MCF 10A (cell line): ENCODE measurements at regions not wholly inside any gene's neighbourhood (a gene's known extent, or its start where the extent isn't known, plus 50 kb on each side); places are given as distances from the start of the nearest gene placed in this dataset.

Source experiments
- BruUV-seq: library from RNA; stranded (reverse); fragments of 400-500 nt; replicated peaks from 2 replicates; lab custom pipeline; 2021; lab: Mats Ljungman, UMichigan
- CTCF ChIA-PET: fragments of 300-600 bp; sonication (Branson Sonifier 250); formaldehyde crosslinking; extraction: SDS; loops from one replicate; lab custom pipeline; 2021; ENCODE audit warnings: antibody characterized with exemption, inconsistent platforms; lab: Yijun Ruan, JAX
- POLR2A ChIA-PET: fragments of 300-600, 350-650 bp; sonication (Branson Sonifier 250); formaldehyde crosslinking; extraction: SDS; loops from one replicate; lab custom pipeline; 2020; ENCODE audit warnings: antibody characterized with exemption, inconsistent platforms; lab: Yijun Ruan, JAX
- DNase-seq: peaks from one replicate; pipeline ENCODE4 v3.0.0-alpha.2; 2018; ENCODE audit not compliant: unreplicated experiment
- H3K27ac Mint-ChIP-seq: one replicate; pipeline ENCODE4 v1.8.0; 2022; ENCODE audit warnings: mild to moderate bottlenecking, low read depth, mixed read lengths; ENCODE audit not compliant: unreplicated experiment
- H3K27me3 Mint-ChIP-seq: one replicate; pipeline ENCODE4 v1.8.0; 2022; ENCODE audit warnings: mixed read lengths; ENCODE audit not compliant: insufficient read depth, unreplicated experiment
- H3K36me3 Mint-ChIP-seq: one replicate; pipeline ENCODE4 v1.8.0; 2022; ENCODE audit warnings: mild to moderate bottlenecking, moderate library complexity, mixed read lengths; ENCODE audit not compliant: insufficient read depth, unreplicated experiment
- H3K4me1 Mint-ChIP-seq: one replicate; pipeline ENCODE4 v1.8.0; 2022; ENCODE audit warnings: mixed read lengths; ENCODE audit not compliant: insufficient read depth, unreplicated experiment
- H3K4me3 Mint-ChIP-seq: one replicate; pipeline ENCODE4 v1.8.0; 2022; ENCODE audit warnings: mild to moderate bottlenecking, moderate library complexity, mixed read lengths; ENCODE audit not compliant: unreplicated experiment
- H3K9me3 Mint-ChIP-seq: one replicate; pipeline ENCODE4 v1.8.0; 2022; ENCODE audit warnings: mixed read lengths; ENCODE audit not compliant: unreplicated experiment
- CTCF ChIP-seq: fragments of 200-600 bp; IDR thresholded peaks from one replicate; pipeline ENCODE4 v1.8.0; 2022; ENCODE audit warnings: antibody characterized with exemption, mild to moderate bottlenecking; ENCODE audit not compliant: unreplicated experiment
- intact Hi-C: fragments of 100-400 bp; cut with micrococcal nuclease; formaldehyde crosslinking; loops from 2 replicates; pipeline ENCODE4 v1.14.1; 2022

GRCh38 chr7:123260428-123260960 is 60.7 kb upstream of the SLC13A1 start:
- Mint-ChIP-seq H3K27me3 (peaks cover 7% of the 10 kb centered on the region), H3K36me3 (no peaks in the 10 kb centered on the region), H3K4me1 (no peaks in the 10 kb centered on the region), H3K27ac (no peak overlapping the region), H3K4me3 (no peak overlapping the region), H3K9me3 (peaks cover 7% of the 10 kb centered on the region)
- intact Hi-C loops: no loop called here
- BruUV-seq: no TSS peak
- no peak for TF ChIP-seq CTCF
- ChIA-PET CTCF (interaction anchor here (1.0 kb wide), 1 partner anchor 23 kb away, joined by 3 read pairs; no protein-coding TSS in a partner anchor), POLR2A (interaction anchor here (0.8 kb wide), 1 partner anchor 10 kb away, joined by 3 read pairs; no protein-coding TSS in a partner anchor)
- DNase-seq: no peak

DNA sequence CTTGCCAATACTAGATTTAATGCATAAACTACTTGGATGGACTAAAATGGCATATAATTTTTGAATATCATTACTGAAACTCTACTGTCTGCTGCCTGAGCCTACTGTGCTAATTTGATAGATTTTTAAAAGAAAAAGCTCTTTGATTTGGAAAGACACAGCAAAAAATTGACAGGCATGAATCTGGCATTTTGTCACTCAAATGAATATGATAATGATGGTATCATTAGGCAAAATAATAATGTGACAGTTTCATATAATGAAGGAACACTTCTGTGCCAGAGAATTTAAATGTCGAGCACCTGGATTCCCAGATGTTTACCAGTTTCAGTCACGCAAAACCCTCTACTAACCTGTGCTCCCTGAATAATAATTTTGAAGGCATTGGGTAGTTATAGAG is 60.0 kb upstream of the SLC13A1 start:
- H3K27ac Mint-ChIP-seq: no peak overlapping the region

More for the DNA sequence above, 60.0 kb upstream of the SLC13A1 start:
- POLR2A ChIA-PET: no interaction called here
- H3K4me1 Mint-ChIP-seq: no peaks in the 10 kb centered on the region
- H3K4me3 Mint-ChIP-seq: no peak overlapping the region
- no peaks in the 10 kb centered on the region for H3K36me3 Mint-ChIP-seq
- H3K9me3 Mint-ChIP-seq: peaks cover 7% of the 10 kb centered on the region
- CTCF ChIA-PET: no interaction called here
- H3K27me3 Mint-ChIP-seq: peaks cover 7% of the 10 kb centered on the region
- BruUV-seq: no TSS peak
- TF ChIP-seq CTCF: no peak
- intact Hi-C loops: no loop called here
- no peak for DNase-seq
